CD14-positive monocyte (primary cell): ENCODE measurements at regions not wholly inside any gene's neighbourhood (a gene's known extent, or its start where the extent isn't known, plus 50 kb on each side); places are given as distances from the start of the nearest gene placed in this dataset.

Experiments used
- DNase-seq, 3 donors: peaks; one replicate each; pipeline ENCODE4 v3.0.0-alpha.2; 2011 to 2022
- H2AFZ ChIP-seq: 2 replicates; pipeline ENCODE4 v1.6.0; 2012; ENCODE audit warnings: mild to moderate bottlenecking, low read depth, low read length, inconsistent platforms; ENCODE audit not compliant: insufficient read depth, poor library complexity, severe bottlenecking
- H3K27ac ChIP-seq, 2 donors: 1 replicate in 1 of 2; 2 replicates in 1 of 2; pipeline ENCODE4 v1.5.1; 2012 to 2013; ENCODE audit warnings: low read length in 2 of 2, control low read depth in 1 of 2, inconsistent platforms in 1 of 2, low read depth in 1 of 2, mild to moderate bottlenecking in 1 of 2
- H3K27me3 ChIP-seq, 2 donors: one replicate each; pipeline versions ENCODE4 v1.6.0 to v1.6.1; 2011 to 2013; ENCODE audit warnings: low read length in 2 of 2; ENCODE audit not compliant: control insufficient read depth in 2 of 2, insufficient read depth in 2 of 2
- H3K36me3 ChIP-seq, 2 donors: replicated peaks in 1 of 2; 1 replicate in 1 of 2; 2 replicates in 1 of 2; pipeline versions ENCODE4 v1.5.1 to v1.6.1; 2012 to 2013; ENCODE audit warnings: low read length in 2 of 2, control low read depth in 1 of 2, inconsistent platforms in 1 of 2, mild to moderate bottlenecking in 1 of 2; ENCODE audit not compliant: insufficient read depth in 2 of 2, control insufficient read depth in 1 of 2
- H3K4me1 ChIP-seq, 2 donors: 1 replicate in 1 of 2; 2 replicates in 1 of 2; pipeline versions ENCODE4 v1.5.1 to v1.6.1; 2012 to 2013; ENCODE audit warnings: low read length in 2 of 2, control low read depth in 1 of 2, inconsistent platforms in 1 of 2, mild to moderate bottlenecking in 1 of 2, moderate library complexity in 1 of 2; ENCODE audit not compliant: insufficient read depth in 2 of 2, control insufficient read depth in 1 of 2
- H3K4me2 ChIP-seq: replicated peaks from 2 replicates; pipeline ENCODE3; 2012; ENCODE audit warnings: low read length, moderate library complexity, mild to moderate bottlenecking; ENCODE audit not compliant: poor library complexity, severe bottlenecking; ENCODE audit errors: extremely low read depth
- H3K4me3 ChIP-seq, 3 experiments: fragments of 200-600 bp in 1 of 3; sonication (generic) in 1 of 3; replicated peaks in 1 of 3; 1 replicate in 2 of 3; 2 replicates in 1 of 3; pipeline ENCODE4 v1.5.1; 2011 to 2013; ENCODE audit warnings: low read length in 3 of 3, mild to moderate bottlenecking in 3 of 3, control low read depth in 2 of 3, low read depth in 2 of 3, inconsistent platforms in 1 of 3, moderate library complexity in 1 of 3
- H3K79me2 ChIP-seq: 2 replicates; pipeline ENCODE4 v1.6.0; 2012; ENCODE audit warnings: mild to moderate bottlenecking, control low read depth, inconsistent platforms, low read length, moderate library complexity; ENCODE audit not compliant: insufficient read depth
- H3K9ac ChIP-seq: 2 replicates; pipeline ENCODE4 v1.6.0; 2017; ENCODE audit warnings: low read length, mild to moderate bottlenecking; ENCODE audit not compliant: insufficient read depth, poor library complexity, severe bottlenecking
- H3K9me3 ChIP-seq, 2 donors: replicated peaks in 1 of 2; 1 replicate in 1 of 2; 2 replicates in 1 of 2; pipeline versions ENCODE4 v1.5.1 to v1.6.1; 2012 to 2013; ENCODE audit warnings: low read length in 2 of 2, control low read depth in 1 of 2; ENCODE audit not compliant: control insufficient read depth in 1 of 2, insufficient read depth in 1 of 2
- H4K20me1 ChIP-seq: 2 replicates; pipeline ENCODE4 v1.6.0; 2012; ENCODE audit warnings: mild to moderate bottlenecking, low read length, control low read depth, moderate library complexity; ENCODE audit not compliant: insufficient read depth
- H3K27ac Mint-ChIP-seq, 7 donors: one replicate each; pipeline ENCODE4 v1.8.0; 2020; ENCODE audit warnings: mild to moderate bottlenecking in 7 of 7, mixed read lengths in 7 of 7, moderate library complexity in 6 of 7, inconsistent platforms in 2 of 7
- H3K27me3 Mint-ChIP-seq, 3 donors: one replicate each; pipeline ENCODE4 v1.8.0; 2021 to 2022; ENCODE audit warnings: low read depth in 3 of 3, mild to moderate bottlenecking in 3 of 3, mixed read lengths in 3 of 3, moderate library complexity in 3 of 3, inconsistent platforms in 1 of 3
- H3K36me3 Mint-ChIP-seq, 2 donors: one replicate each; pipeline ENCODE4 v1.8.0; 2020; ENCODE audit warnings: mixed read lengths in 2 of 2, inconsistent platforms in 1 of 2, mild to moderate bottlenecking in 1 of 2
- H3K4me1 Mint-ChIP-seq: one replicate; pipeline ENCODE4 v1.8.0; 2020; ENCODE audit warnings: mild to moderate bottlenecking, mixed read lengths
- H3K4me3 Mint-ChIP-seq, 2 donors: one replicate each; pipeline ENCODE4 v1.8.0; 2020; ENCODE audit warnings: mild to moderate bottlenecking in 2 of 2, mixed read lengths in 2 of 2, moderate library complexity in 1 of 2
- H3K9me3 Mint-ChIP-seq, 7 donors: one replicate each; pipeline ENCODE4 v1.8.0; 2020 to 2022; ENCODE audit warnings: mixed read lengths in 7 of 7, mild to moderate bottlenecking in 6 of 7, moderate library complexity in 6 of 7, inconsistent platforms in 2 of 7
- WGBS: methylation state at CpG from one replicate; pipeline ENCODE4 v1.1.5; 2013; ENCODE audit warnings: missing lambda C conversion rate; ENCODE audit not compliant: insufficient coverage; 5-methylcytosine and 5-hydroxymethylcytosine counted together
- intact Hi-C, 2 donors: fragments of 100-400 bp; cut with micrococcal nuclease; formaldehyde crosslinking; loops; one replicate each; pipeline versions ENCODE4 v1.15.0 to v1.15.1; 2023
- TF ChIP-seq, protein P1 (sequence below): fragments of 200-600 bp; IDR thresholded peaks from one replicate; pipeline ENCODE4 v1.8.0; 2022; ENCODE audit warnings: antibody characterized with exemption, mild to moderate bottlenecking

DNA sequence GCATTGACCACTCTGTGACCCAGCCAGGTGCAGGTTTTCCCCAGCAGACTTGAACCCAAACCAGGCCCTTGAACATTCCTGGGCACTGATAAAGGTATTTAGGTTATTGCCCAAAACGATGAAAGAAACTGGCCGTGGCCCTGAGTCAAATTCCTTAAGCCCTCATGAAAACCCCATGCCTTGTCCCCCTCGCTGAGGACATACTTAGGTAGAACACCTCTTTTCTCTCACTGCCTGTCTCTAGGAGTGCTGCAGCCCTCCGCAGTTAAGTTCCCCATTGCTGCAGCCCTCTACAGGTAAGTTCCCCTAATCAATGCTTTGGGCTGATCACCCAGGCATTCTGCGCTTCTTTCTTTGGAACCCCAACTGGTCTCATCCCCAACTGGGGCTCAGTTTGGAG, 961.6 kb downstream of the TBC1D22A start:
- H3K4me2 ChIP-seq = no peak overlapping the region
- no peak overlapping the region for H3K27ac ChIP-seq
- no peaks in the 10 kb centered on the region for H3K4me1 ChIP-seq
- H3K9me3 ChIP-seq = no peaks in the 10 kb centered on the region
- no peaks in the 10 kb centered on the region for H3K4me1 Mint-ChIP-seq
- 59% methylated on average over 2 of the region's 5 CpGs for WGBS
- no peaks in the 10 kb centered on the region for H3K36me3 ChIP-seq
- H3K79me2 ChIP-seq = no peaks in the 10 kb centered on the region
- peaks cover 2 to 9% (median 5%) of the 10 kb centered on the region in 7 donors for H3K9me3 Mint-ChIP-seq
- H3K27me3 Mint-ChIP-seq = peaks cover 3 to 9% (median 6%) of the 10 kb centered on the region in 3 donors
- intact Hi-C loops = no loop called here
- H3K36me3 Mint-ChIP-seq = no peaks in the 10 kb centered on the region
- no peak overlapping the region for H2AFZ ChIP-seq
- H4K20me1 ChIP-seq = no peaks in the 10 kb centered on the region
- H3K4me3 Mint-ChIP-seq = no peak overlapping the region
- H3K4me3 ChIP-seq = no peak overlapping the region
- TF ChIP-seq, protein P1, sequence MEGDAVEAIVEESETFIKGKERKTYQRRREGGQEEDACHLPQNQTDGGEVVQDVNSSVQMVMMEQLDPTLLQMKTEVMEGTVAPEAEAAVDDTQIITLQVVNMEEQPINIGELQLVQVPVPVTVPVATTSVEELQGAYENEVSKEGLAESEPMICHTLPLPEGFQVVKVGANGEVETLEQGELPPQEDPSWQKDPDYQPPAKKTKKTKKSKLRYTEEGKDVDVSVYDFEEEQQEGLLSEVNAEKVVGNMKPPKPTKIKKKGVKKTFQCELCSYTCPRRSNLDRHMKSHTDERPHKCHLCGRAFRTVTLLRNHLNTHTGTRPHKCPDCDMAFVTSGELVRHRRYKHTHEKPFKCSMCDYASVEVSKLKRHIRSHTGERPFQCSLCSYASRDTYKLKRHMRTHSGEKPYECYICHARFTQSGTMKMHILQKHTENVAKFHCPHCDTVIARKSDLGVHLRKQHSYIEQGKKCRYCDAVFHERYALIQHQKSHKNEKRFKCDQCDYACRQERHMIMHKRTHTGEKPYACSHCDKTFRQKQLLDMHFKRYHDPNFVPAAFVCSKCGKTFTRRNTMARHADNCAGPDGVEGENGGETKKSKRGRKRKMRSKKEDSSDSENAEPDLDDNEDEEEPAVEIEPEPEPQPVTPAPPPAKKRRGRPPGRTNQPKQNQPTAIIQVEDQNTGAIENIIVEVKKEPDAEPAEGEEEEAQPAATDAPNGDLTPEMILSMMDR = no peak
- DNase-seq = no peak
- no peaks in the 10 kb centered on the region for H3K27me3 ChIP-seq
- no peak overlapping the region for H3K9ac ChIP-seq
- no peak overlapping the region for H3K27ac Mint-ChIP-seq

DNA sequence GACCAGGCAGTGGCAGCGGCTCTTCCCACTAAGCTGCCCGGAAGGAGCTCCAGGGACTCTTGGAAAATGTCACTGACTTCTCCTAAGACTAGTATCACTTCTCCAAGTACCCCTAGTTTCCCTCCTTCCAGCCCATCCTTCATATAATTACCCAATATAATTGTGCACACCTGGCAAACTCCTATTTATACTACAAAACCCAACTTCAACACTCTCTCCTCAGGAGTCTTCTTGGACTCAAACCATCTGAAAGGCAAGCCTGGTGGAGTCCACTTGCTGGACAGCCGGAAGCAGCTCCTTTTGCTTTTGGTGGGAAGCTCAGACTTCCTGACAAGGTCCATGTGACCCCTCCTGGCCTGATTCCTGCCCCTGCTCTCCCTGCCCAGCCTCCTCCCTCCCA, 955.9 kb downstream of the TBC1D22A start:
- no peaks in the 10 kb centered on the region for H4K20me1 ChIP-seq
- no peak overlapping the region for H3K4me2 ChIP-seq
- no peak overlapping the region for H3K4me3 ChIP-seq
- TF ChIP-seq, protein P1 = no peak
- H3K36me3 ChIP-seq = no peaks in the 10 kb centered on the region
- no peaks in the 10 kb centered on the region for H3K4me1 ChIP-seq
- Mint-ChIP-seq H3K27ac (no peak overlapping the region), H3K4me1 (no peaks in the 10 kb centered on the region), H3K36me3 (no peaks in the 10 kb centered on the region), H3K9me3 (peaks cover 0 to 9% (median 3%) of the 10 kb centered on the region in 7 donors), H3K4me3 (no peak overlapping the region), H3K27me3 (no peaks in the 10 kb centered on the region)
- no peak for DNase-seq
- no peak overlapping the region for H3K27ac ChIP-seq
- intact Hi-C loops = no loop called here
- H3K79me2 ChIP-seq = no peaks in the 10 kb centered on the region
- H2AFZ ChIP-seq = no peak overlapping the region
- WGBS = 93% methylated on average over 3 of the region's 3 CpGs
- H3K9me3 ChIP-seq = no peaks in the 10 kb centered on the region
- H3K27me3 ChIP-seq = no peaks in the 10 kb centered on the region
- no peak overlapping the region for H3K9ac ChIP-seq
